K562 (cell line): ENCODE measurements at regions not wholly inside any gene's neighbourhood (a gene's known extent, or its start where the extent isn't known, plus 50 kb on each side); places are given as distances from the start of the nearest gene placed in this dataset.

Experiments
- ATAC-seq: fragments of 200-7000 bp; cut with Tn5 transposase; 3 replicates; pipeline ENCODE4 v1.9.1; 2020; ENCODE audit warnings: moderate library complexity
- BruUV-seq: library from RNA; stranded (reverse); fragments of 400-500 nt; replicated peaks from 2 replicates; lab custom pipeline; 2021; lab: Mats Ljungman, UMichigan
- CTCF ChIA-PET: fragments of 300-600 bp; formaldehyde crosslinking; extraction: SDS; loops from one replicate; lab custom pipeline; 2021; ENCODE audit warnings: low intra/inter-chr PET ratio; lab: Yijun Ruan, JAX
- POLR2A ChIA-PET: fragments of 300-600, 350-650 bp; sonication (Branson Sonifier 250); formaldehyde crosslinking; extraction: SDS; loops from one replicate; lab custom pipeline; 2021; ENCODE audit warnings: antibody characterized with exemption, inconsistent platforms; lab: Yijun Ruan, JAX
- DNase-seq, 4 experiments: peaks; one replicate each; pipeline versions ENCODE4 v3.0.0 to v3.0.0-alpha.2; 2011 to 2018; ENCODE audit warnings: low spot score in 3 of 4, mixed read lengths in 3 of 4; ENCODE audit errors: extremely low read depth in 1 of 4
- FAIRE-seq: peaks from 2 replicates; lab custom pipeline; 2011; peaks lifted over from hg19 to GRCh38; lab: Jason Lieb, UNC
- H2AFZ ChIP-seq: 2 replicates; pipeline ENCODE4 v1.6.0; 2011; ENCODE audit warnings: low read depth, low read length, control low read depth, inconsistent platforms
- H3K27ac ChIP-seq: fragments of 200-600 bp; 3 replicates; pipeline ENCODE4 v1.8.0; 2011; ENCODE audit warnings: low read depth, mild to moderate bottlenecking, control low read depth, inconsistent platforms, low read length, moderate library complexity, mixed read lengths; ENCODE audit errors: extremely low read depth
- H3K27me3 ChIP-seq, 2 experiments: fragments of 300-600 bp in 1 of 2; 2 replicates in 1 of 2; 3 replicates in 1 of 2; pipeline versions ENCODE4 v1.6.0 to v1.8.0; 2011; ENCODE audit warnings: inconsistent platforms in 2 of 2, low read length in 2 of 2, mild to moderate bottlenecking in 1 of 2, mixed read lengths in 1 of 2, moderate library complexity in 1 of 2; ENCODE audit not compliant: control insufficient read depth in 2 of 2, insufficient read depth in 2 of 2
- H3K36me3 ChIP-seq: fragments of 300-600 bp; 3 replicates; pipeline ENCODE4 v1.8.0; 2011; ENCODE audit warnings: mild to moderate bottlenecking, low read length, inconsistent platforms; ENCODE audit not compliant: control insufficient read depth, insufficient read depth
- H3K4me1 ChIP-seq, 2 experiments: fragments of 200-600 bp in 1 of 2; replicated peaks in 1 of 2; 2 replicates in 1 of 2; 3 replicates in 1 of 2; pipeline versions ENCODE4 v1.5.1 to v1.8.0; 2011; ENCODE audit warnings: inconsistent platforms in 2 of 2, low read length in 2 of 2, mild to moderate bottlenecking in 1 of 2, mixed read lengths in 1 of 2, moderate library complexity in 1 of 2; ENCODE audit not compliant: control insufficient read depth in 2 of 2, insufficient read depth in 2 of 2
- H3K4me2 ChIP-seq: 2 replicates; pipeline ENCODE4 v1.6.1; 2011; ENCODE audit warnings: low read length, control low read depth, inconsistent platforms, mixed read lengths; ENCODE audit not compliant: insufficient read depth
- H3K4me3 ChIP-seq: fragments of 200-600 bp; sonication (generic), shearing (Covaris generic); 2 replicates; pipeline ENCODE4 v1.5.1; 2016; ENCODE audit warnings: control low read depth, inconsistent platforms
- H3K79me2 ChIP-seq: fragments of 200-600 bp; 3 replicates; pipeline ENCODE4 v1.8.0; 2011; ENCODE audit warnings: low read length, inconsistent platforms; ENCODE audit not compliant: control insufficient read depth, insufficient read depth
- H3K9ac ChIP-seq, 2 experiments: 2 replicates each; pipeline versions ENCODE4 v1.6.0 to v1.6.1; 2011; ENCODE audit warnings: low read depth in 2 of 2, low read length in 2 of 2, control low read depth in 1 of 2, inconsistent platforms in 1 of 2, mild to moderate bottlenecking in 1 of 2, mixed read lengths in 1 of 2; ENCODE audit not compliant: insufficient read depth in 1 of 2
- H3K9me1 ChIP-seq: one replicate; pipeline ENCODE4 v1.6.0; 2011; ENCODE audit warnings: inconsistent platforms, mild to moderate bottlenecking, low read length, moderate library complexity; ENCODE audit not compliant: control insufficient read depth, insufficient read depth
- H3K9me3 ChIP-seq: replicated peaks from 2 replicates; pipeline ENCODE4 v1.5.1; 2011; ENCODE audit warnings: low read depth, low read length, inconsistent platforms; ENCODE audit not compliant: control insufficient read depth, insufficient read depth
- H4K20me1 ChIP-seq: replicated peaks from 2 replicates; pipeline ENCODE4 v1.6.1; 2011; ENCODE audit warnings: low read length, inconsistent platforms, mixed read lengths; ENCODE audit not compliant: control insufficient read depth, insufficient read depth
- TAF15 ChIP-seq: fragments of 200-400 bp; formaldehyde crosslinking; IDR thresholded peaks from 2 replicates; pipeline ENCODE4 v1.6.1; 2017; ENCODE audit warnings: mild to moderate bottlenecking, low read depth, low read length, moderate library complexity
- U2AF2 ChIP-seq: fragments of 200-400 bp; formaldehyde crosslinking; optimal IDR thresholded peaks from 2 replicates; pipeline ENCODE3; 2017; ENCODE audit warnings: low read depth, mild to moderate bottlenecking, low read length
- WGBS: fragments of 100-300 bp; shearing (Covaris generic); methylation state at CpG from one replicate; pipeline ENCODE4 v1.1.6; 2016; ENCODE audit warnings: low coverage, mixed read lengths; ENCODE audit not compliant: insufficient coverage; ENCODE audit errors: missing lambda C conversion rate; 5-methylcytosine and 5-hydroxymethylcytosine counted together
- in situ Hi-C: fragments of 300-500 bp; cut with MboI; formaldehyde crosslinking; loops from 4 replicates; pipeline ENCODE4 v1.15.0; 2018; ENCODE audit warnings: inconsistent platforms, mixed read lengths
- intact Hi-C: fragments of 100-400 bp; cut with micrococcal nuclease; formaldehyde crosslinking; loops from 2 replicates; pipeline ENCODE4 v1.14.2; 2022
- TF ChIP-seq, protein P1 (sequence below): fragments of 450-650 bp; IDR thresholded peaks from 2 replicates; pipeline ENCODE4 v1.6.1; 2016; ENCODE audit warnings: low read depth
- TF ChIP-seq, protein P2 (sequence below): fragments of 450-650 bp; formaldehyde crosslinking; IDR thresholded peaks from 2 replicates; pipeline ENCODE4 v1.4.0; 2020; ENCODE audit warnings: mild to moderate bottlenecking, moderate library complexity
- TF ChIP-seq, protein P3 (sequence below): fragments of 150-350 bp; IDR thresholded peaks from 2 replicates; pipeline ENCODE4 v1.6.1; 2014; ENCODE audit warnings: low read depth, mild to moderate bottlenecking, low read length, borderline replicate concordance

DNA sequence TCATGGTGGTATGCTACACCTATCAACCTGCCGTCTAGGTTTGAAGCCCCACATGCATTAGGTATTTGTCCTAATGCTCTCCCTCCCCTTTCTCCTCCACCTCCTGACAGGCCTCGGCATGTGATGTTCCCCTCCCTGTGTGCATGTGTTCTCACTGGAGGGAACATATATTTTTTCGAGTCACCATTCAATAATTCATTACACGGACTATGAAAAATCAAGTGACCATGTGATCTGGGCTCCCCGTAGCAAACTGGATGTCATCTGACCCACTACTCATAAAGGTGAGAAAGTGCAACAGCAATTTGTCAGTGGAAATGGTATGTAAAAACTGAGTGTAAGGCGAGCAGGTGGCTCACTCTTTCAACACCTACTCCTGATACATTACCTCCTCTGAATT lies 224.3 kb upstream of the RASGRP1 start (continued):
- no peak for TF ChIP-seq U2AF2

DNA sequence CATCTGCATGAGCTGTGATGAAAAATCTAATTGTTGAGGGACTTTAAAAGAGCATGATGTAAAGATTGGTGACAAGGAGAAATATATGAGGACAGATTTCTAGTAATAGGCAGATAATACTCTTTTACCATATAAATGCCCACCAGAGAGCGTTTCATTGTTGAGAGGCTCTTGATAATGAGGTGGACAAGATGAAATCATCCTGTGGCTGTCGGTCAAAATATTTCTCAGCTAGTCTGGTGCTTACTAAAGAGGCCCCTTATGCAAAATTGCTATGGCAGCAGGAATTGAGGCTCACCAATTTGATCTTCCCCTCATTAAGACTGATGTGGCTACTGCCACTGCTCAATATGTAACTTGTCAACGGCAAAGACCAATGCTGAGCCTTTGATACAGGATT lies 225.0 kb upstream of the RASGRP1 start:
- H3K9ac ChIP-seq: no peak overlapping the region
- WGBS: 0% methylated on average over 3 of the region's 3 CpGs
- TF ChIP-seq, protein P1, sequence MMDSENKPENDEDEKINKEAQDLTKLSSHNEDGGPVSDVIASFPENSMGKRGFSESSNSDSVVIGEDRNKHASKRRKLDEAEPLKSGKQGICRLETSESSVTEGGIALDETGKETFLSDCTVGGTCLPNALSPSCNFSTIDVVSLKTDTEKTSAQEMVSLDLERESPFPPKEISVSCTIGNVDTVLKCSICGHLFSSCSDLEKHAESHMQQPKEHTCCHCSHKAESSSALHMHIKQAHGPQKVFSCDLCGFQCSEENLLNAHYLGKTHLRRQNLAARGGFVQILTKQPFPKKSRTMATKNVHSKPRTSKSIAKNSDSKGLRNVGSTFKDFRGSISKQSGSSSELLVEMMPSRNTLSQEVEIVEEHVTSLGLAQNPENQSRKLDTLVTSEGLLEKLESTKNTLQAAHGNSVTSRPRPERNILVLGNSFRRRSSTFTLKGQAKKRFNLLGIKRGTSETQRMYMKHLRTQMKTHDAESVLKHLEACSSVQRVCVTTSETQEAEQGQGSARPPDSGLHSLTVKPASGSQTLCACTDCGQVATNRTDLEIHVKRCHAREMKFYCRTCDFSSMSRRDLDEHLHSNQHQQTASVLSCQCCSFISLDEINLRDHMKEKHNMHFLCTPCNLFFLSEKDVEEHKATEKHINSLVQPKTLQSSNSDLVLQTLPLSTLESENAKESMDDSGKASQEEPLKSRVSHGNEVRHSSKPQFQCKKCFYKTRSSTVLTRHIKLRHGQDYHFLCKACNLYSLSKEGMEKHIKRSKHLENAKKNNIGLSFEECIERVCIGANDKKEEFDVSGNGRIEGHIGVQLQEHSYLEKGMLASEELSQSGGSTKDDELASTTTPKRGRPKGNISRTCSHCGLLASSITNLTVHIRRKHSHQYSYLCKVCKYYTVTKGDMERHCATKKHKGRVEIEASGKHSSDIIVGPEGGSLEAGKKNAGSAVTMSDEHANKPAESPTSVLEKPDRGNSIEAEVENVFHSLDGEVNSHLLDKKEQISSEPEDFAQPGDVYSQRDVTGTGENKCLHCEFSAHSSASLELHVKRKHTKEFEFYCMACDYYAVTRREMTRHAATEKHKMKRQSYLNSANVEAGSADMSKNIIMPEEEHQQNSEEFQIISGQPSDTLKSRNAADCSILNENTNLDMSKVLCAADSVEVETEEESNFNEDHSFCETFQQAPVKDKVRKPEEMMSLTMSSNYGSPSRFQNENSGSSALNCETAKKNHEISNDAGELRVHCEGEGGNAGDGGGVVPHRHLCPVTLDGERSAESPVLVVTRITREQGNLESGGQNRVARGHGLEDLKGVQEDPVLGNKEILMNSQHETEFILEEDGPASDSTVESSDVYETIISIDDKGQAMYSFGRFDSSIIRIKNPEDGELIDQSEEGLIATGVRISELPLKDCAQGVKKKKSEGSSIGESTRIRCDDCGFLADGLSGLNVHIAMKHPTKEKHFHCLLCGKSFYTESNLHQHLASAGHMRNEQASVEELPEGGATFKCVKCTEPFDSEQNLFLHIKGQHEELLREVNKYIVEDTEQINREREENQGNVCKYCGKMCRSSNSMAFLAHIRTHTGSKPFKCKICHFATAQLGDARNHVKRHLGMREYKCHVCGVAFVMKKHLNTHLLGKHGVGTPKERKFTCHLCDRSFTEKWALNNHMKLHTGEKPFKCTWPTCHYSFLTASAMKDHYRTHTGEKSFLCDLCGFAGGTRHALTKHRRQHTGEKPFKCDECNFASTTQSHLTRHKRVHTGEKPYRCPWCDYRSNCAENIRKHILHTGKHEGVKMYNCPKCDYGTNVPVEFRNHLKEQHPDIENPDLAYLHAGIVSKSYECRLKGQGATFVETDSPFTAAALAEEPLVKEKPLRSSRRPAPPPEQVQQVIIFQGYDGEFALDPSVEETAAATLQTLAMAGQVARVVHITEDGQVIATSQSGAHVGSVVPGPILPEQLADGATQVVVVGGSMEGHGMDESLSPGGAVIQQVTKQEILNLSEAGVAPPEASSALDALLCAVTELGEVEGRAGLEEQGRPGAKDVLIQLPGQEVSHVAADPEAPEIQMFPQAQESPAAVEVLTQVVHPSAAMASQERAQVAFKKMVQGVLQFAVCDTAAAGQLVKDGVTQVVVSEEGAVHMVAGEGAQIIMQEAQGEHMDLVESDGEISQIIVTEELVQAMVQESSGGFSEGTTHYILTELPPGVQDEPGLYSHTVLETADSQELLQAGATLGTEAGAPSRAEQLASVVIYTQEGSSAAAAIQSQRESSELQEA: no peak
- TF ChIP-seq, protein P2, sequence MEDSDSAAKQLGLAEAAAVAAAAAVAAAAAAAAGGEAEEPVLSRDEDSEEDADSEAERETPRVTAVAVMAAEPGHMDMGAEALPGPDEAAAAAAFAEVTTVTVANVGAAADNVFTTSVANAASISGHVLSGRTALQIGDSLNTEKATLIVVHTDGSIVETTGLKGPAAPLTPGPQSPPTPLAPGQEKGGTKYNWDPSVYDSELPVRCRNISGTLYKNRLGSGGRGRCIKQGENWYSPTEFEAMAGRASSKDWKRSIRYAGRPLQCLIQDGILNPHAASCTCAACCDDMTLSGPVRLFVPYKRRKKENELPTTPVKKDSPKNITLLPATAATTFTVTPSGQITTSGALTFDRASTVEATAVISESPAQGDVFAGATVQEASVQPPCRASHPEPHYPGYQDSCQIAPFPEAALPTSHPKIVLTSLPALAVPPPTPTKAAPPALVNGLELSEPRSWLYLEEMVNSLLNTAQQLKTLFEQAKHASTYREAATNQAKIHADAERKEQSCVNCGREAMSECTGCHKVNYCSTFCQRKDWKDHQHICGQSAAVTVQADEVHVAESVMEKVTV: no peak
- no peak for TF ChIP-seq TAF15
- TF ChIP-seq, protein P3, sequence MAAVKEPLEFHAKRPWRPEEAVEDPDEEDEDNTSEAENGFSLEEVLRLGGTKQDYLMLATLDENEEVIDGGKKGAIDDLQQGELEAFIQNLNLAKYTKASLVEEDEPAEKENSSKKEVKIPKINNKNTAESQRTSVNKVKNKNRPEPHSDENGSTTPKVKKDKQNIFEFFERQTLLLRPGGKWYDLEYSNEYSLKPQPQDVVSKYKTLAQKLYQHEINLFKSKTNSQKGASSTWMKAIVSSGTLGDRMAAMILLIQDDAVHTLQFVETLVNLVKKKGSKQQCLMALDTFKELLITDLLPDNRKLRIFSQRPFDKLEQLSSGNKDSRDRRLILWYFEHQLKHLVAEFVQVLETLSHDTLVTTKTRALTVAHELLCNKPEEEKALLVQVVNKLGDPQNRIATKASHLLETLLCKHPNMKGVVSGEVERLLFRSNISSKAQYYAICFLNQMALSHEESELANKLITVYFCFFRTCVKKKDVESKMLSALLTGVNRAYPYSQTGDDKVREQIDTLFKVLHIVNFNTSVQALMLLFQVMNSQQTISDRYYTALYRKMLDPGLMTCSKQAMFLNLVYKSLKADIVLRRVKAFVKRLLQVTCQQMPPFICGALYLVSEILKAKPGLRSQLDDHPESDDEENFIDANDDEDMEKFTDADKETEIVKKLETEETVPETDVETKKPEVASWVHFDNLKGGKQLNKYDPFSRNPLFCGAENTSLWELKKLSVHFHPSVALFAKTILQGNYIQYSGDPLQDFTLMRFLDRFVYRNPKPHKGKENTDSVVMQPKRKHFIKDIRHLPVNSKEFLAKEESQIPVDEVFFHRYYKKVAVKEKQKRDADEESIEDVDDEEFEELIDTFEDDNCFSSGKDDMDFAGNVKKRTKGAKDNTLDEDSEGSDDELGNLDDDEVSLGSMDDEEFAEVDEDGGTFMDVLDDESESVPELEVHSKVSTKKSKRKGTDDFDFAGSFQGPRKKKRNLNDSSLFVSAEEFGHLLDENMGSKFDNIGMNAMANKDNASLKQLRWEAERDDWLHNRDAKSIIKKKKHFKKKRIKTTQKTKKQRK: no peak
- H3K4me3 ChIP-seq: no peak overlapping the region
- no peak overlapping the region for H3K4me2 ChIP-seq
- H2AFZ ChIP-seq: no peak overlapping the region
- no peaks in the 10 kb centered on the region for H3K9me3 ChIP-seq
- H3K9me1 ChIP-seq: no peaks in the 10 kb centered on the region
- DNase-seq (no peak), ATAC-seq (no peak), FAIRE-seq (no peak)
- H3K27ac ChIP-seq: no peak overlapping the region
- intact Hi-C loops: no loop called here
- ChIA-PET CTCF (no interaction called here), POLR2A (no interaction called here)
- no TSS peak for BruUV-seq
- peaks cover 0 to 4% of the 10 kb centered on the region in 2 experiments; a peak in 1 of 5 replicates for H3K27me3 ChIP-seq
- no peaks in the 10 kb centered on the region for H3K79me2 ChIP-seq
- H4K20me1 ChIP-seq: no peaks in the 10 kb centered on the region
- no peaks in the 10 kb centered on the region for H3K4me1 ChIP-seq
- H3K36me3 ChIP-seq: no peaks in the 10 kb centered on the region
- in situ Hi-C loops: no loop called here
